ENCODE measurements at regions not wholly inside any gene's neighbourhood (a gene's known extent, or its start where the extent isn't known, plus 50 kb on each side); places are given as distances from the start of the nearest gene placed in this dataset.
A peak's percentile ranks its signal among the peaks of the same experiment; 100 is the strongest.

DNA sequence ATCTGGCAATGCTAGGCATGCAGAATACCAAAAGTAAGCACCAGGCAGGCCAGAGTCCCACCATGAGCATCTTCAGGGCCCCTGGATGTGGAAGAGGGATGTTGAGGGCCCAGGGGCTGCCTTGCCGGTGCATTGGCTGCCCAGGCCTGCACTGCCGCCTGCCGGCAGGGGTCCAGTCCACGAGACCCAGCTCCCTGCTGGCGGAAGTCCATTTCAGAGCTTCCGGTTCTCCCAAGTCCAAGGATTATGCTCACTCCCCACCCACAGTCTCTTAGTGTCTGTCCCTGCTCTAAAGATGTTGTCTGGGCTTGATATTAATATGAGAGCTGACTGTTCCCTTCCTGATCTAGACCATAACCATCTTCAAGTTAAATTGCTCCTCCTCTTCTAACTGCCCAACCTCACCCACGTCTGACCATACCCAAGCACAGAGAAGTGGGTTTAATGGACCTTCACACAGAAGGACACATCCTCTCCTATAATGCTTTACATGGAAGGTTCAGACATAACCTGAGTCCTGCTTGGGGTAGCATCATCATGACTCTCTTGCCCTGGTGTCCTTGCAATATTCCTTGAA lies 117.4 kb downstream of the DAD1 start (continued):
- TF ChIP-seq, protein P1, sequence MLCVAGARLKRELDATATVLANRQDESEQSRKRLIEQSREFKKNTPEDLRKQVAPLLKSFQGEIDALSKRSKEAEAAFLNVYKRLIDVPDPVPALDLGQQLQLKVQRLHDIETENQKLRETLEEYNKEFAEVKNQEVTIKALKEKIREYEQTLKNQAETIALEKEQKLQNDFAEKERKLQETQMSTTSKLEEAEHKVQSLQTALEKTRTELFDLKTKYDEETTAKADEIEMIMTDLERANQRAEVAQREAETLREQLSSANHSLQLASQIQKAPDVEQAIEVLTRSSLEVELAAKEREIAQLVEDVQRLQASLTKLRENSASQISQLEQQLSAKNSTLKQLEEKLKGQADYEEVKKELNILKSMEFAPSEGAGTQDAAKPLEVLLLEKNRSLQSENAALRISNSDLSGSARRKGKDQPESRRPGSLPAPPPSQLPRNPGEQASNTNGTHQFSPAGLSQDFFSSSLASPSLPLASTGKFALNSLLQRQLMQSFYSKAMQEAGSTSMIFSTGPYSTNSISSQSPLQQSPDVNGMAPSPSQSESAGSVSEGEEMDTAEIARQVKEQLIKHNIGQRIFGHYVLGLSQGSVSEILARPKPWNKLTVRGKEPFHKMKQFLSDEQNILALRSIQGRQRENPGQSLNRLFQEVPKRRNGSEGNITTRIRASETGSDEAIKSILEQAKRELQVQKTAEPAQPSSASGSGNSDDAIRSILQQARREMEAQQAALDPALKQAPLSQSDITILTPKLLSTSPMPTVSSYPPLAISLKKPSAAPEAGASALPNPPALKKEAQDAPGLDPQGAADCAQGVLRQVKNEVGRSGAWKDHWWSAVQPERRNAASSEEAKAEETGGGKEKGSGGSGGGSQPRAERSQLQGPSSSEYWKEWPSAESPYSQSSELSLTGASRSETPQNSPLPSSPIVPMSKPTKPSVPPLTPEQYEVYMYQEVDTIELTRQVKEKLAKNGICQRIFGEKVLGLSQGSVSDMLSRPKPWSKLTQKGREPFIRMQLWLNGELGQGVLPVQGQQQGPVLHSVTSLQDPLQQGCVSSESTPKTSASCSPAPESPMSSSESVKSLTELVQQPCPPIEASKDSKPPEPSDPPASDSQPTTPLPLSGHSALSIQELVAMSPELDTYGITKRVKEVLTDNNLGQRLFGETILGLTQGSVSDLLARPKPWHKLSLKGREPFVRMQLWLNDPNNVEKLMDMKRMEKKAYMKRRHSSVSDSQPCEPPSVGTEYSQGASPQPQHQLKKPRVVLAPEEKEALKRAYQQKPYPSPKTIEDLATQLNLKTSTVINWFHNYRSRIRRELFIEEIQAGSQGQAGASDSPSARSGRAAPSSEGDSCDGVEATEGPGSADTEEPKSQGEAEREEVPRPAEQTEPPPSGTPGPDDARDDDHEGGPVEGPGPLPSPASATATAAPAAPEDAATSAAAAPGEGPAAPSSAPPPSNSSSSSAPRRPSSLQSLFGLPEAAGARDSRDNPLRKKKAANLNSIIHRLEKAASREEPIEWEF (IDR thresholded peaks at IDR 0.05; ENCODE audit: insufficient replicate concordance, low read depth, low read length): peak; percentile 22
- TF ChIP-seq, protein P2, sequence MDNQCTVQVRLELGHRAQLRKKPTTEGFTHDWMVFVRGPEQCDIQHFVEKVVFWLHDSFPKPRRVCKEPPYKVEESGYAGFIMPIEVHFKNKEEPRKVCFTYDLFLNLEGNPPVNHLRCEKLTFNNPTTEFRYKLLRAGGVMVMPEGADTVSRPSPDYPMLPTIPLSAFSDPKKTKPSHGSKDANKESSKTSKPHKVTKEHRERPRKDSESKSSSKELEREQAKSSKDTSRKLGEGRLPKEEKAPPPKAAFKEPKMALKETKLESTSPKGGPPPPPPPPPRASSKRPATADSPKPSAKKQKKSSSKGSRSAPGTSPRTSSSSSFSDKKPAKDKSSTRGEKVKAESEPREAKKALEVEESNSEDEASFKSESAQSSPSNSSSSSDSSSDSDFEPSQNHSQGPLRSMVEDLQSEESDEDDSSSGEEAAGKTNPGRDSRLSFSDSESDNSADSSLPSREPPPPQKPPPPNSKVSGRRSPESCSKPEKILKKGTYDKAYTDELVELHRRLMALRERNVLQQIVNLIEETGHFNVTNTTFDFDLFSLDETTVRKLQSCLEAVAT (IDR thresholded peaks at IDR 0.05): no peak
- no peak for TF ChIP-seq RFX5 (IDR thresholded peaks at IDR 0.05; ENCODE audit: low read depth, low read length)
- TF ChIP-seq, protein P3, sequence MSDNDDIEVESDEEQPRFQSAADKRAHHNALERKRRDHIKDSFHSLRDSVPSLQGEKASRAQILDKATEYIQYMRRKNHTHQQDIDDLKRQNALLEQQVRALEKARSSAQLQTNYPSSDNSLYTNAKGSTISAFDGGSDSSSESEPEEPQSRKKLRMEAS (IDR thresholded peaks at IDR 0.05; ENCODE audit: low read depth, low read length): no peak
- no peak for TF ChIP-seq EP300 (IDR thresholded peaks at IDR 0.05; ENCODE audit: borderline replicate concordance in 1 of 2, control insufficient read depth in 1 of 2, low read depth in 2 of 2, low read length in 2 of 2)
- TF ChIP-seq, protein P4, sequence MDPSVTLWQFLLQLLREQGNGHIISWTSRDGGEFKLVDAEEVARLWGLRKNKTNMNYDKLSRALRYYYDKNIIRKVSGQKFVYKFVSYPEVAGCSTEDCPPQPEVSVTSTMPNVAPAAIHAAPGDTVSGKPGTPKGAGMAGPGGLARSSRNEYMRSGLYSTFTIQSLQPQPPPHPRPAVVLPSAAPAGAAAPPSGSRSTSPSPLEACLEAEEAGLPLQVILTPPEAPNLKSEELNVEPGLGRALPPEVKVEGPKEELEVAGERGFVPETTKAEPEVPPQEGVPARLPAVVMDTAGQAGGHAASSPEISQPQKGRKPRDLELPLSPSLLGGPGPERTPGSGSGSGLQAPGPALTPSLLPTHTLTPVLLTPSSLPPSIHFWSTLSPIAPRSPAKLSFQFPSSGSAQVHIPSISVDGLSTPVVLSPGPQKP (IDR thresholded peaks at IDR 0.05; ENCODE audit: low read depth, low read length): peak; percentile 99
- no peak for TF ChIP-seq BACH1 (IDR thresholded peaks at IDR 0.05; ENCODE audit: borderline replicate concordance)
- TF ChIP-seq PAX8 (IDR thresholded peaks at IDR 0.05): no peak
- TF ChIP-seq, protein P5, sequence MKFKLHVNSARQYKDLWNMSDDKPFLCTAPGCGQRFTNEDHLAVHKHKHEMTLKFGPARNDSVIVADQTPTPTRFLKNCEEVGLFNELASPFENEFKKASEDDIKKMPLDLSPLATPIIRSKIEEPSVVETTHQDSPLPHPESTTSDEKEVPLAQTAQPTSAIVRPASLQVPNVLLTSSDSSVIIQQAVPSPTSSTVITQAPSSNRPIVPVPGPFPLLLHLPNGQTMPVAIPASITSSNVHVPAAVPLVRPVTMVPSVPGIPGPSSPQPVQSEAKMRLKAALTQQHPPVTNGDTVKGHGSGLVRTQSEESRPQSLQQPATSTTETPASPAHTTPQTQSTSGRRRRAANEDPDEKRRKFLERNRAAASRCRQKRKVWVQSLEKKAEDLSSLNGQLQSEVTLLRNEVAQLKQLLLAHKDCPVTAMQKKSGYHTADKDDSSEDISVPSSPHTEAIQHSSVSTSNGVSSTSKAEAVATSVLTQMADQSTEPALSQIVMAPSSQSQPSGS (IDR thresholded peaks at IDR 0.05; ENCODE audit: low read length): no peak
- TF ChIP-seq, protein P6, sequence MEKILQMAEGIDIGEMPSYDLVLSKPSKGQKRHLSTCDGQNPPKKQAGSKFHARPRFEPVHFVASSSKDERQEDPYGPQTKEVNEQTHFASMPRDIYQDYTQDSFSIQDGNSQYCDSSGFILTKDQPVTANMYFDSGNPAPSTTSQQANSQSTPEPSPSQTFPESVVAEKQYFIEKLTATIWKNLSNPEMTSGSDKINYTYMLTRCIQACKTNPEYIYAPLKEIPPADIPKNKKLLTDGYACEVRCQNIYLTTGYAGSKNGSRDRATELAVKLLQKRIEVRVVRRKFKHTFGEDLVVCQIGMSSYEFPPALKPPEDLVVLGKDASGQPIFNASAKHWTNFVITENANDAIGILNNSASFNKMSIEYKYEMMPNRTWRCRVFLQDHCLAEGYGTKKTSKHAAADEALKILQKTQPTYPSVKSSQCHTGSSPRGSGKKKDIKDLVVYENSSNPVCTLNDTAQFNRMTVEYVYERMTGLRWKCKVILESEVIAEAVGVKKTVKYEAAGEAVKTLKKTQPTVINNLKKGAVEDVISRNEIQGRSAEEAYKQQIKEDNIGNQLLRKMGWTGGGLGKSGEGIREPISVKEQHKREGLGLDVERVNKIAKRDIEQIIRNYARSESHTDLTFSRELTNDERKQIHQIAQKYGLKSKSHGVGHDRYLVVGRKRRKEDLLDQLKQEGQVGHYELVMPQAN (conservative IDR thresholded peaks at IDR 0.05): peak; percentile 34; the same call in 1 of the 2 replicates
- no peak for TF ChIP-seq MYB (IDR thresholded peaks at IDR 0.05; ENCODE audit: borderline replicate concordance, low read depth, low read length)
- TF ChIP-seq IKZF1 (conservative IDR thresholded peaks at IDR 0.05): peak; percentile 63
- no peak for TF ChIP-seq CREM (IDR thresholded peaks at IDR 0.05; ENCODE audit: low read depth)
- no peak for TF ChIP-seq ATF7 (IDR thresholded peaks at IDR 0.05; ENCODE audit: low read depth)
- TF ChIP-seq YY1 (IDR thresholded peaks at IDR 0.05; ENCODE audit: low read depth, low read length): peak; percentile 86
